Astrocyte of the spinal cord (primary cell): ENCODE measurements at regions not wholly inside any gene's neighbourhood (a gene's known extent, or its start where the extent isn't known, plus 50 kb on each side); places are given as distances from the start of the nearest gene placed in this dataset.
"Not testable (repeated sequence)": the region's sequence is repeated elsewhere in the genome, so short reads cannot be mapped to it uniquely, and the experiment has no call there.

Source experiments
- DNase-seq: peaks from one replicate; pipeline ENCODE4 v3.0.0; 2011; ENCODE audit warnings: low read depth, low spot score
- H3K4me3 ChIP-seq: 2 replicates; pipeline ENCODE4 v1.5.1; 2011; ENCODE audit warnings: low read depth, mild to moderate bottlenecking, low read length, moderate library complexity
- CTCF ChIP-seq: IDR thresholded peaks from 2 replicates; pipeline ENCODE4 v1.5.1; 2012; ENCODE audit warnings: low read depth, mild to moderate bottlenecking, low read length, inconsistent platforms
- in situ Hi-C: cut with HindIII; loops from 2 replicates; pipeline ENCODE4 v1.10.0; 2017; ENCODE audit warnings: low sequenced_read_pairs

GRCh38 chr3:95235916-95236315 lies 1173.1 kb downstream of the NSUN3 start:
- DNase-seq, result no peak
- no peak for TF ChIP-seq CTCF
- no peak overlapping the region for H3K4me3 ChIP-seq
- in situ Hi-C loops, result no loop called here

- DNase-seq, result no peak
- in situ Hi-C loops, result no loop called here
- H3K4me3 ChIP-seq, result no peak overlapping the region
- no peak for TF ChIP-seq CTCF
Observed at GRCh38 chr3:95237783-95238182, 1174.9 kb downstream of the NSUN3 start.

GRCh38 chr3:95240395-95240794 lies 1177.5 kb downstream of the NSUN3 start:
- in situ Hi-C loops, result no loop called here
- no peak overlapping the region for H3K4me3 ChIP-seq
- DNase-seq, result no peak
- no peak for TF ChIP-seq CTCF

GRCh38 chr3:95241256-95241655 lies 1178.4 kb downstream of the NSUN3 start:
- in situ Hi-C loops, H3K4me3 ChIP-seq, DNase-seq: not testable (repeated sequence)

GRCh38 chr3:95246413-95246812 lies 1183.6 kb downstream of the NSUN3 start:
- no peak overlapping the region for H3K4me3 ChIP-seq
- no peak for TF ChIP-seq CTCF
- DNase-seq, result no peak
- in situ Hi-C loops, result no loop called here

GRCh38 chr3:95254061-95254460 lies 1191.2 kb downstream of the NSUN3 start:
- no peak for DNase-seq
- H3K4me3 ChIP-seq, result no peak overlapping the region
- in situ Hi-C loops, result no loop called here
- no peak for TF ChIP-seq CTCF

GRCh38 chr3:95254758-95255157 lies 1191.9 kb downstream of the NSUN3 start:
- H3K4me3 ChIP-seq, result no peak overlapping the region
- no peak for TF ChIP-seq CTCF
- in situ Hi-C loops, result no loop called here
- DNase-seq, result no peak
